Neural cell (in vitro differentiated cells): ENCODE measurements at regions not wholly inside any gene's neighbourhood (a gene's known extent, or its start where the extent isn't known, plus 50 kb on each side); places are given as distances from the start of the nearest gene placed in this dataset.

Experiments used
- H2AFZ ChIP-seq: fragments of 200-600, 300-800 bp; sonication (generic), shearing (Covaris generic); 2 replicates; pipeline ENCODE4 v1.6.0; 2014; ENCODE audit warnings: low read depth, mild to moderate bottlenecking, antibody characterized with exemption, low read length, moderate library complexity
- H3F3A ChIP-seq: fragments of 200-600 bp; shearing (Covaris generic); 2 replicates; pipeline ENCODE4 v1.6.1; 2016; ENCODE audit warnings: mild to moderate bottlenecking, moderate library complexity, mixed read lengths, antibody characterized with exemption, low read length; ENCODE audit not compliant: insufficient read depth, poor library complexity, severe bottlenecking
- H3K27ac ChIP-seq: fragments of 200-600, 300-800 bp; sonication (generic), shearing (Covaris generic); 2 replicates; pipeline ENCODE4 v1.5.1; 2014; ENCODE audit warnings: mild to moderate bottlenecking, low read length, moderate library complexity
- H3K27me3 ChIP-seq: fragments of 300-800, 200-600 bp; sonication (generic), shearing (Covaris generic); 2 replicates; pipeline ENCODE4 v1.6.0; 2014; ENCODE audit warnings: mild to moderate bottlenecking, low read depth, low read length, moderate library complexity; ENCODE audit not compliant: insufficient read depth
- H3K36me3 ChIP-seq: fragments of 300-800, 200-600 bp; sonication (generic), shearing (Covaris generic); 2 replicates; pipeline ENCODE4 v1.5.1; 2014; ENCODE audit warnings: mild to moderate bottlenecking, antibody characterized with exemption, low read length, moderate library complexity; ENCODE audit not compliant: insufficient read depth
- H3K4me2 ChIP-seq: fragments of 300-800, 200-600 bp; sonication (generic), shearing (Covaris generic); 2 replicates; pipeline ENCODE4 v1.6.0; 2014; ENCODE audit warnings: mild to moderate bottlenecking, low read length
- H3K4me3 ChIP-seq: fragments of 300-800, 200-600 bp; sonication (generic), shearing (Covaris generic); 2 replicates; pipeline ENCODE4 v1.5.1; 2014; ENCODE audit warnings: mild to moderate bottlenecking, low read length, moderate library complexity
- H3K79me2 ChIP-seq: fragments of 200-600 bp; shearing (Covaris generic); replicated peaks from 2 replicates; pipeline ENCODE4 v1.6.0; 2014; ENCODE audit warnings: mild to moderate bottlenecking, low read length, moderate library complexity; ENCODE audit not compliant: insufficient read depth
- H3K9ac ChIP-seq: fragments of 300-800, 200-600 bp; sonication (generic), shearing (Covaris generic); 2 replicates; pipeline ENCODE4 v1.6.1; 2016; ENCODE audit warnings: mild to moderate bottlenecking, low read length, mixed read lengths
- H3K9me2 ChIP-seq: fragments of 200-600 bp; shearing (Covaris generic); 2 replicates; pipeline ENCODE4 v1.6.1; 2016; ENCODE audit warnings: mild to moderate bottlenecking, low read length, mixed read lengths; ENCODE audit not compliant: insufficient read depth
- H3K9me3 ChIP-seq: fragments of 200-600, 300-800 bp; sonication (generic), shearing (Covaris generic); 2 replicates; pipeline ENCODE4 v1.6.1; 2016; ENCODE audit warnings: mild to moderate bottlenecking, mixed run types, low read length, moderate library complexity, mixed read lengths
- H4K20me1 ChIP-seq: fragments of 200-600 bp; shearing (Covaris generic); 2 replicates; pipeline ENCODE4 v1.6.1; 2016; ENCODE audit warnings: mild to moderate bottlenecking, mixed run types; ENCODE audit not compliant: insufficient read depth
- CTCF ChIP-seq: fragments of 450-650 bp; IDR thresholded peaks from 2 replicates; pipeline ENCODE4 v1.5.1; 2014; ENCODE audit warnings: antibody characterized with exemption, mild to moderate bottlenecking, moderate library complexity; ENCODE audit not compliant: poor library complexity, severe bottlenecking
- EP300 ChIP-seq: fragments of 450-650 bp; conservative IDR thresholded peaks from 2 replicates; pipeline ENCODE4 v1.6.1; 2014; ENCODE audit warnings: antibody characterized with exemption, mild to moderate bottlenecking, moderate library complexity; ENCODE audit not compliant: poor library complexity, severe bottlenecking
- EZH2 ChIP-seq: fragments of 200-600, 300-800 bp; shearing (Covaris generic), sonication (generic); IDR thresholded peaks from 2 replicates; pipeline ENCODE4 v1.6.1; 2014; ENCODE audit warnings: antibody characterized with exemption, low read length, borderline replicate concordance, mild to moderate bottlenecking; ENCODE audit not compliant: insufficient read depth, poor library complexity, severe bottlenecking
- MXI1 ChIP-seq: fragments of 450-650 bp; conservative IDR thresholded peaks from 2 replicates; pipeline ENCODE4 v1.6.1; 2014; ENCODE audit warnings: antibody characterized with exemption, mild to moderate bottlenecking; ENCODE audit not compliant: poor library complexity, severe bottlenecking
- POLR2AphosphoS5 ChIP-seq: IDR thresholded peaks from 2 replicates; pipeline ENCODE4 v1.6.1; 2012
- RAD21 ChIP-seq: fragments of 450-650 bp; conservative IDR thresholded peaks from 2 replicates; pipeline ENCODE4 v1.6.1; 2014; ENCODE audit warnings: antibody characterized with exemption, mild to moderate bottlenecking, moderate library complexity
- SMC3 ChIP-seq: fragments of 450-650 bp; conservative IDR thresholded peaks from 2 replicates; pipeline ENCODE4 v1.6.1; 2014; ENCODE audit warnings: antibody characterized with exemption, mild to moderate bottlenecking, moderate library complexity; ENCODE audit not compliant: poor library complexity
- TAF1 ChIP-seq: IDR thresholded peaks from 2 replicates; pipeline ENCODE4 v1.6.1; 2012; ENCODE audit warnings: low read depth
- TF ChIP-seq, protein P1 (sequence below): IDR thresholded peaks from 2 replicates; pipeline ENCODE4 v1.6.1; 2012; ENCODE audit warnings: borderline replicate concordance

GRCh38 chr12:108046650-108047049, 82.4 kb upstream of the WSCD2 start:
- Histone ChIP-seq H3K9me3 (no peaks in the 10 kb centered on the region), H3K9me2 (no peaks in the 10 kb centered on the region), H3K27ac (no peak overlapping the region), H3K4me2 (no peak overlapping the region), H2AFZ (no peak overlapping the region), H3K79me2 (no peaks in the 10 kb centered on the region), H4K20me1 (no peaks in the 10 kb centered on the region), H3K36me3 (no peaks in the 10 kb centered on the region), H3K4me3 (no peak overlapping the region), H3K9ac (no peak overlapping the region), H3F3A (no peaks in the 10 kb centered on the region), H3K27me3 (no peaks in the 10 kb centered on the region)
- TF ChIP-seq, protein P1, sequence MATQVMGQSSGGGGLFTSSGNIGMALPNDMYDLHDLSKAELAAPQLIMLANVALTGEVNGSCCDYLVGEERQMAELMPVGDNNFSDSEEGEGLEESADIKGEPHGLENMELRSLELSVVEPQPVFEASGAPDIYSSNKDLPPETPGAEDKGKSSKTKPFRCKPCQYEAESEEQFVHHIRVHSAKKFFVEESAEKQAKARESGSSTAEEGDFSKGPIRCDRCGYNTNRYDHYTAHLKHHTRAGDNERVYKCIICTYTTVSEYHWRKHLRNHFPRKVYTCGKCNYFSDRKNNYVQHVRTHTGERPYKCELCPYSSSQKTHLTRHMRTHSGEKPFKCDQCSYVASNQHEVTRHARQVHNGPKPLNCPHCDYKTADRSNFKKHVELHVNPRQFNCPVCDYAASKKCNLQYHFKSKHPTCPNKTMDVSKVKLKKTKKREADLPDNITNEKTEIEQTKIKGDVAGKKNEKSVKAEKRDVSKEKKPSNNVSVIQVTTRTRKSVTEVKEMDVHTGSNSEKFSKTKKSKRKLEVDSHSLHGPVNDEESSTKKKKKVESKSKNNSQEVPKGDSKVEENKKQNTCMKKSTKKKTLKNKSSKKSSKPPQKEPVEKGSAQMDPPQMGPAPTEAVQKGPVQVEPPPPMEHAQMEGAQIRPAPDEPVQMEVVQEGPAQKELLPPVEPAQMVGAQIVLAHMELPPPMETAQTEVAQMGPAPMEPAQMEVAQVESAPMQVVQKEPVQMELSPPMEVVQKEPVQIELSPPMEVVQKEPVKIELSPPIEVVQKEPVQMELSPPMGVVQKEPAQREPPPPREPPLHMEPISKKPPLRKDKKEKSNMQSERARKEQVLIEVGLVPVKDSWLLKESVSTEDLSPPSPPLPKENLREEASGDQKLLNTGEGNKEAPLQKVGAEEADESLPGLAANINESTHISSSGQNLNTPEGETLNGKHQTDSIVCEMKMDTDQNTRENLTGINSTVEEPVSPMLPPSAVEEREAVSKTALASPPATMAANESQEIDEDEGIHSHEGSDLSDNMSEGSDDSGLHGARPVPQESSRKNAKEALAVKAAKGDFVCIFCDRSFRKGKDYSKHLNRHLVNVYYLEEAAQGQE, result no peak
- TF ChIP-seq POLR2AphosphoS5 (no peak), RAD21 (no peak), MXI1 (no peak), TAF1 (no peak), CTCF (no peak), SMC3 (no peak), EZH2 (no peak), EP300 (no peak)

- Histone ChIP-seq H3K9me3 (no peaks in the 10 kb centered on the region), H3K27ac (no peak overlapping the region), H3F3A (no peaks in the 10 kb centered on the region), H4K20me1 (no peaks in the 10 kb centered on the region), H3K9me2 (no peaks in the 10 kb centered on the region), H2AFZ (no peak overlapping the region), H3K9ac (no peak overlapping the region), H3K4me3 (no peak overlapping the region), H3K4me2 (no peak overlapping the region), H3K27me3 (no peaks in the 10 kb centered on the region), H3K79me2 (no peaks in the 10 kb centered on the region), H3K36me3 (no peaks in the 10 kb centered on the region)
- no peak for TF ChIP-seq EP300
- TF ChIP-seq, protein P1, result no peak
- no peak for TF ChIP-seq POLR2AphosphoS5
- no peak for TF ChIP-seq MXI1
- no peak for TF ChIP-seq SMC3
- no peak for TF ChIP-seq EZH2
- TF ChIP-seq CTCF, result no peak
- TF ChIP-seq RAD21, result no peak
- TF ChIP-seq TAF1, result no peak
Measured at GRCh38 chr12:108047071-108047550, 82.0 kb upstream of the WSCD2 start.
